Bronchial epithelial cell (primary cell): ENCODE measurements at regions not wholly inside any gene's neighbourhood (a gene's known extent, or its start where the extent isn't known, plus 50 kb on each side); places are given as distances from the start of the nearest gene placed in this dataset.
"Not testable (repeated sequence)": the region's sequence is repeated elsewhere in the genome, so short reads cannot be mapped to it uniquely, and the experiment has no call there.

ENCODE experiments used
- DNase-seq: peaks from one replicate; pipeline ENCODE4 v3.0.0-alpha.2; 2010; ENCODE audit warnings: low read depth
- FAIRE-seq: peaks from 2 replicates; lab custom pipeline; 2011; peaks lifted over from hg19 to GRCh38; lab: Jason Lieb, UNC
- H3K27me3 ChIP-seq: 2 replicates; pipeline ENCODE4 v1.5.1; 2011; ENCODE audit warnings: low read length; ENCODE audit not compliant: control insufficient read depth, insufficient read depth
- H3K36me3 ChIP-seq: 2 replicates; pipeline ENCODE4 v1.5.1; 2011; ENCODE audit warnings: low read length; ENCODE audit not compliant: control insufficient read depth, insufficient read depth
- H3K4me3 ChIP-seq: 2 replicates; pipeline ENCODE4 v1.5.1; 2011; ENCODE audit warnings: mild to moderate bottlenecking, low read depth, low read length, control low read depth
- CTCF ChIP-seq: IDR thresholded peaks from 2 replicates; pipeline ENCODE4 v1.5.1; 2011; ENCODE audit warnings: mild to moderate bottlenecking, moderate library complexity, low read length, control low read depth, inconsistent platforms; ENCODE audit not compliant: insufficient read depth, severe bottlenecking

GRCh38 chr16:75864243-75864642 is 138.0 kb upstream of the CPHXL start:
- FAIRE-seq: no peak
- Histone ChIP-seq H3K4me3 (no peak overlapping the region), H3K27me3 (no peaks in the 10 kb centered on the region), H3K36me3 (no peaks in the 10 kb centered on the region)
- no peak for DNase-seq
- TF ChIP-seq CTCF: no peak

- FAIRE-seq (no peak), DNase-seq (no peak)
- TF ChIP-seq CTCF: no peak
- no peak overlapping the region for H3K4me3 ChIP-seq
- no peaks in the 10 kb centered on the region for H3K27me3 ChIP-seq
- H3K36me3 ChIP-seq: no peaks in the 10 kb centered on the region
Observed at GRCh38 chr16:75865736-75866135, 139.4 kb upstream of the CPHXL start.

GRCh38 chr16:75868636-75869632 is 142.6 kb upstream of the CPHXL start:
- Histone ChIP-seq H3K4me3 (no peak overlapping the region), H3K27me3 (no peaks in the 10 kb centered on the region), H3K36me3 (no peaks in the 10 kb centered on the region)
- FAIRE-seq (no peak), DNase-seq (no peak)
- no peak for TF ChIP-seq CTCF

GRCh38 chr16:75881280-75881679 is 155.0 kb upstream of the CPHXL start:
- not testable (repeated sequence) for DNase-seq, FAIRE-seq, H3K27me3 ChIP-seq, H3K36me3 ChIP-seq, H3K4me3 ChIP-seq

- DNase-seq (no peak), FAIRE-seq (no peak)
- Histone ChIP-seq H3K36me3 (no peaks in the 10 kb centered on the region), H3K4me3 (no peak overlapping the region), H3K27me3 (no peaks in the 10 kb centered on the region)
- TF ChIP-seq CTCF: no peak
Observed at GRCh38 chr16:75899163-75899562, 172.9 kb upstream of the CPHXL start.

GRCh38 chr16:75908331-75909117 is 182.2 kb upstream of the CPHXL start:
- DNase-seq (no peak), FAIRE-seq (no peak)
- Histone ChIP-seq H3K4me3 (no peak overlapping the region), H3K27me3 (no peaks in the 10 kb centered on the region), H3K36me3 (no peaks in the 10 kb centered on the region)
- TF ChIP-seq CTCF: no peak
